K562 (cell line): ENCODE measurements at regions not wholly inside any gene's neighbourhood (a gene's known extent, or its start where the extent isn't known, plus 50 kb on each side); places are given as distances from the start of the nearest gene placed in this dataset.

Source experiments
- ATAC-seq: fragments of 200-7000 bp; cut with Tn5 transposase; 3 replicates; pipeline ENCODE4 v1.9.1; 2020; ENCODE audit warnings: moderate library complexity
- BruUV-seq: library from RNA; stranded (reverse); fragments of 400-500 nt; replicated peaks from 2 replicates; lab custom pipeline; 2021; lab: Mats Ljungman, UMichigan
- CTCF ChIA-PET: fragments of 300-600 bp; formaldehyde crosslinking; extraction: SDS; loops from one replicate; lab custom pipeline; 2021; ENCODE audit warnings: low intra/inter-chr PET ratio; lab: Yijun Ruan, JAX
- POLR2A ChIA-PET: fragments of 300-600, 350-650 bp; sonication (Branson Sonifier 250); formaldehyde crosslinking; extraction: SDS; loops from one replicate; lab custom pipeline; 2021; ENCODE audit warnings: antibody characterized with exemption, inconsistent platforms; lab: Yijun Ruan, JAX
- DNase-seq, 4 experiments: peaks; one replicate each; pipeline versions ENCODE4 v3.0.0 to v3.0.0-alpha.2; 2011 to 2018; ENCODE audit warnings: low spot score in 3 of 4, mixed read lengths in 3 of 4; ENCODE audit errors: extremely low read depth in 1 of 4
- FAIRE-seq: peaks from 2 replicates; lab custom pipeline; 2011; peaks lifted over from hg19 to GRCh38; lab: Jason Lieb, UNC
- H2AFZ ChIP-seq: 2 replicates; pipeline ENCODE4 v1.6.0; 2011; ENCODE audit warnings: low read depth, low read length, control low read depth, inconsistent platforms
- H3K27ac ChIP-seq: fragments of 200-600 bp; 3 replicates; pipeline ENCODE4 v1.8.0; 2011; ENCODE audit warnings: low read depth, mild to moderate bottlenecking, control low read depth, inconsistent platforms, low read length, moderate library complexity, mixed read lengths; ENCODE audit errors: extremely low read depth
- H3K27me3 ChIP-seq, 2 experiments: fragments of 300-600 bp in 1 of 2; 2 replicates in 1 of 2; 3 replicates in 1 of 2; pipeline versions ENCODE4 v1.6.0 to v1.8.0; 2011; ENCODE audit warnings: inconsistent platforms in 2 of 2, low read length in 2 of 2, mild to moderate bottlenecking in 1 of 2, mixed read lengths in 1 of 2, moderate library complexity in 1 of 2; ENCODE audit not compliant: control insufficient read depth in 2 of 2, insufficient read depth in 2 of 2
- H3K36me3 ChIP-seq: fragments of 300-600 bp; 3 replicates; pipeline ENCODE4 v1.8.0; 2011; ENCODE audit warnings: mild to moderate bottlenecking, low read length, inconsistent platforms; ENCODE audit not compliant: control insufficient read depth, insufficient read depth
- H3K4me1 ChIP-seq, 2 experiments: fragments of 200-600 bp in 1 of 2; replicated peaks in 1 of 2; 2 replicates in 1 of 2; 3 replicates in 1 of 2; pipeline versions ENCODE4 v1.5.1 to v1.8.0; 2011; ENCODE audit warnings: inconsistent platforms in 2 of 2, low read length in 2 of 2, mild to moderate bottlenecking in 1 of 2, mixed read lengths in 1 of 2, moderate library complexity in 1 of 2; ENCODE audit not compliant: control insufficient read depth in 2 of 2, insufficient read depth in 2 of 2
- H3K4me2 ChIP-seq: 2 replicates; pipeline ENCODE4 v1.6.1; 2011; ENCODE audit warnings: low read length, control low read depth, inconsistent platforms, mixed read lengths; ENCODE audit not compliant: insufficient read depth
- H3K4me3 ChIP-seq: fragments of 200-600 bp; sonication (generic), shearing (Covaris generic); 2 replicates; pipeline ENCODE4 v1.5.1; 2016; ENCODE audit warnings: control low read depth, inconsistent platforms
- H3K79me2 ChIP-seq: fragments of 200-600 bp; 3 replicates; pipeline ENCODE4 v1.8.0; 2011; ENCODE audit warnings: low read length, inconsistent platforms; ENCODE audit not compliant: control insufficient read depth, insufficient read depth
- H3K9ac ChIP-seq, 2 experiments: 2 replicates each; pipeline versions ENCODE4 v1.6.0 to v1.6.1; 2011; ENCODE audit warnings: low read depth in 2 of 2, low read length in 2 of 2, control low read depth in 1 of 2, inconsistent platforms in 1 of 2, mild to moderate bottlenecking in 1 of 2, mixed read lengths in 1 of 2; ENCODE audit not compliant: insufficient read depth in 1 of 2
- H3K9me1 ChIP-seq: one replicate; pipeline ENCODE4 v1.6.0; 2011; ENCODE audit warnings: inconsistent platforms, mild to moderate bottlenecking, low read length, moderate library complexity; ENCODE audit not compliant: control insufficient read depth, insufficient read depth
- H3K9me3 ChIP-seq: replicated peaks from 2 replicates; pipeline ENCODE4 v1.5.1; 2011; ENCODE audit warnings: low read depth, low read length, inconsistent platforms; ENCODE audit not compliant: control insufficient read depth, insufficient read depth
- H4K20me1 ChIP-seq: replicated peaks from 2 replicates; pipeline ENCODE4 v1.6.1; 2011; ENCODE audit warnings: low read length, inconsistent platforms, mixed read lengths; ENCODE audit not compliant: control insufficient read depth, insufficient read depth
- CBX1 ChIP-seq: sonication (generic); IDR thresholded peaks from 2 replicates; pipeline ENCODE4 v1.6.1; 2016; ENCODE audit warnings: antibody characterized with exemption, low read depth, mild to moderate bottlenecking
- GTF2A2 ChIP-seq: IDR thresholded peaks from 2 replicates; pipeline ENCODE4 v1.6.1; 2016; ENCODE audit warnings: mild to moderate bottlenecking, missing genetic modification characterization, missing compliant biosample characterization
- MCM3 ChIP-seq: fragments of 450-650 bp; IDR thresholded peaks from 2 replicates; pipeline ENCODE4 v1.6.1; 2016
- NRF1 ChIP-seq, 2 experiments: fragments of 450-650 bp; IDR thresholded peaks in 1 of 2; conservative IDR thresholded peaks in 1 of 2; 2 replicates each; pipeline ENCODE4 v1.6.1; 2014; ENCODE audit warnings: mild to moderate bottlenecking in 2 of 2
- YBX1 ChIP-seq: fragments of 450-650 bp; IDR thresholded peaks from 2 replicates; pipeline ENCODE4 v1.7.1; 2016; ENCODE audit warnings: mild to moderate bottlenecking
- WGBS: fragments of 100-300 bp; shearing (Covaris generic); methylation state at CpG from one replicate; pipeline ENCODE4 v1.1.6; 2016; ENCODE audit warnings: low coverage, mixed read lengths; ENCODE audit not compliant: insufficient coverage; ENCODE audit errors: missing lambda C conversion rate; 5-methylcytosine and 5-hydroxymethylcytosine counted together
- in situ Hi-C: fragments of 300-500 bp; cut with MboI; formaldehyde crosslinking; loops from 4 replicates; pipeline ENCODE4 v1.15.0; 2018; ENCODE audit warnings: inconsistent platforms, mixed read lengths
- intact Hi-C: fragments of 100-400 bp; cut with micrococcal nuclease; formaldehyde crosslinking; loops from 2 replicates; pipeline ENCODE4 v1.14.2; 2022
- TF ChIP-seq, protein P1 (sequence below): sonication (generic); formaldehyde crosslinking; IDR thresholded peaks from 2 replicates; pipeline ENCODE4 v1.4.0; 2020; ENCODE audit warnings: mild to moderate bottlenecking, missing genetic modification reagents

DNA sequence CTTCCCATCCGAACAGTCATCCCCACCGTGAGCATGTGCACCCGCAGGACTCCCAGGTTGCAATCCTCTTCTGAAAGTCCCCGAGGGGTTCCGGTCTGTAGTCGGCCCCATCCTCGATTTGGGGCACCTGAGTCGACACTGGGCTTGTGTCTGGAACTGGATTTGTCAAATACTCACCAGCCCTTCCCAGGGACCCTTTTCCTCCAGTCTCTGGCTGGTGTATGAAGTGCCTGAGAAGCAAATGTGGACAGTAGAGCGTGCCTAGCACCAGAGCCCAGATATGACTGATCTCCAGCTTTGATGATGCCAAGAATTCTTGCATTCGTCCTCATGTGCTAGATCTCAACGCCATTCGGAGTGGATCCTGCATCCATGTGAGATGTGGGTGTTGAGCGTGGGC, 132.5 kb upstream of the ADARB2 start:
- Histone ChIP-seq H3K4me3 (no peak overlapping the region), H3K27me3 (no peaks in the 10 kb centered on the region; a peak in 1 of 5 replicates), H3K9me1 (no peaks in the 10 kb centered on the region), H3K4me1 (no peaks in the 10 kb centered on the region), H3K4me2 (no peak overlapping the region), H3K79me2 (no peaks in the 10 kb centered on the region), H3K9ac (no peak overlapping the region), H3K36me3 (no peaks in the 10 kb centered on the region), H2AFZ (no peak overlapping the region), H3K9me3 (no peaks in the 10 kb centered on the region), H3K27ac (no peak overlapping the region), H4K20me1 (no peaks in the 10 kb centered on the region)
- in situ Hi-C loops: no loop called here
- BruUV-seq: no TSS peak
- intact Hi-C loops: no loop called here
- CTCF ChIA-PET: no interaction called here
- TF ChIP-seq, protein P1, sequence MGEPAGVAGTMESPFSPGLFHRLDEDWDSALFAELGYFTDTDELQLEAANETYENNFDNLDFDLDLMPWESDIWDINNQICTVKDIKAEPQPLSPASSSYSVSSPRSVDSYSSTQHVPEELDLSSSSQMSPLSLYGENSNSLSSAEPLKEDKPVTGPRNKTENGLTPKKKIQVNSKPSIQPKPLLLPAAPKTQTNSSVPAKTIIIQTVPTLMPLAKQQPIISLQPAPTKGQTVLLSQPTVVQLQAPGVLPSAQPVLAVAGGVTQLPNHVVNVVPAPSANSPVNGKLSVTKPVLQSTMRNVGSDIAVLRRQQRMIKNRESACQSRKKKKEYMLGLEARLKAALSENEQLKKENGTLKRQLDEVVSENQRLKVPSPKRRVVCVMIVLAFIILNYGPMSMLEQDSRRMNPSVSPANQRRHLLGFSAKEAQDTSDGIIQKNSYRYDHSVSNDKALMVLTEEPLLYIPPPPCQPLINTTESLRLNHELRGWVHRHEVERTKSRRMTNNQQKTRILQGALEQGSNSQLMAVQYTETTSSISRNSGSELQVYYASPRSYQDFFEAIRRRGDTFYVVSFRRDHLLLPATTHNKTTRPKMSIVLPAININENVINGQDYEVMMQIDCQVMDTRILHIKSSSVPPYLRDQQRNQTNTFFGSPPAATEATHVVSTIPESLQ (CRISPR knock-in tag): no peak
- no peak for TF ChIP-seq MCM3
- TF ChIP-seq NRF1 (conservative IDR thresholded peaks at IDR 0.05 in 1 of 2, IDR thresholded peaks at IDR 0.05 in 1 of 2): no peak
- TF ChIP-seq GTF2A2 (tag): no peak
- no peak for TF ChIP-seq CBX1
- TF ChIP-seq YBX1: no peak
- ATAC-seq (no peak), FAIRE-seq (no peak), DNase-seq (no peak)
- WGBS: 1% methylated on average over 12 of the region's 13 CpGs
- POLR2A ChIA-PET: no interaction called here
